Breast epithelium (tissue), 4 donors: ENCODE measurements at regions not wholly inside any gene's neighbourhood (a gene's known extent, or its start where the extent isn't known, plus 50 kb on each side); places are given as distances from the start of the nearest gene placed in this dataset.

Source experiments
- DNase-seq, 2 donors: peaks; one replicate each; pipeline ENCODE4 v3.0.0-alpha.2; 2019; ENCODE audit warnings: low spot score in 2 of 2
- H3K27ac ChIP-seq, 2 donors: fragments of 200-600 bp; sonication (generic) in 1 of 2; one replicate each; pipeline ENCODE4 v1.5.1; 2016 to 2019; ENCODE audit warnings: mild to moderate bottlenecking in 1 of 2
- H3K27me3 ChIP-seq, 2 donors: fragments of 200-600 bp; sonication (generic) in 1 of 2; one replicate each; pipeline versions ENCODE4 v1.5.1 to v1.6.0; 2017 to 2019; ENCODE audit warnings: control low read depth in 1 of 2, mild to moderate bottlenecking in 1 of 2
- H3K36me3 ChIP-seq: fragments of 200-600 bp; one replicate; pipeline ENCODE4 v1.5.1; 2019
- H3K4me1 ChIP-seq, 2 donors: fragments of 200-600 bp; sonication (generic); one replicate each; pipeline ENCODE4 v1.5.1; 2016 to 2019; ENCODE audit warnings: control low read depth in 1 of 2
- H3K4me3 ChIP-seq, 3 donors: fragments of 200-600 bp; sonication (generic); 1 replicate in 2 of 3; 2 replicates in 1 of 3; pipeline ENCODE4 v1.5.1; 2016 to 2019; ENCODE audit warnings: mild to moderate bottlenecking in 3 of 3, moderate library complexity in 2 of 3
- H3K9me3 ChIP-seq, 2 donors: fragments of 200-600 bp; sonication (generic) in 1 of 2; one replicate each; pipeline ENCODE4 v1.5.1; 2016 to 2019; ENCODE audit warnings: control low read depth in 1 of 2
- CTCF ChIP-seq, 3 donors: fragments of 450-650 bp; IDR thresholded peaks; one replicate each; pipeline ENCODE4 v1.5.1; 2016 to 2017; ENCODE audit warnings: antibody characterized with exemption in 3 of 3, mild to moderate bottlenecking in 3 of 3, moderate library complexity in 3 of 3
- POLR2A ChIP-seq: fragments of 450-650 bp; IDR thresholded peaks from one replicate; pipeline ENCODE4 v1.6.1; 2016; ENCODE audit warnings: antibody characterized with exemption, mild to moderate bottlenecking, moderate library complexity
- POLR2AphosphoS5 ChIP-seq, 3 donors: sonication (generic); formaldehyde crosslinking; IDR thresholded peaks; one replicate each; pipeline ENCODE4 v1.6.1; 2017; ENCODE audit warnings: antibody characterized with exemption in 3 of 3
- intact Hi-C: fragments of 100-400 bp; cut with DNase I; formaldehyde crosslinking; loops from one replicate; pipeline ENCODE4 v1.15.1; 2023; ENCODE audit warnings: low total_unique reads

DNA sequence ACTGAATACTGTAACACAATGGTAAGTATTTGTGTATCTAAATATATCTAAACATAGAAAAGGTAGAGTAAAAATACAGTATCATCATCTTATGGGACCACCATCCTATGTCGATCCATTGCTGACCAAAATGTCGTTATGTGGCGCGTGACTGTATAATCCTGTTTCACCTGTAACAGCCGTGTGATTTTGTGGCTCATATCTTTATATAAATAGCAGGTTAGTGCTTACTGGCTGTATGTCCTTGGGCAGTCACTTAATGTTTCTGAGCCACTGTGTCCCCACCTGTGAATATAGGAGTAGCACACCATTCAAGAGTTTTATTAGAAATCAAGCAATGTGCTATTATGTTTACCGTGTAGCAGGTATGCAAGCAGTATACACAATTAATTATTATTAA, 226.2 kb upstream of the FAT1 start:
- intact Hi-C loops, result no loop called here
- TF ChIP-seq CTCF (IDR thresholded peaks at IDR 0.05) (no peak), POLR2A (no peak), POLR2AphosphoS5 (IDR thresholded peaks at IDR 0.05) (no peak)
- Histone ChIP-seq H3K27me3 (no peaks in the 10 kb centered on the region), H3K4me3 (no peak overlapping the region), H3K27ac (no peak overlapping the region), H3K36me3 (no peaks in the 10 kb centered on the region), H3K4me1 (no peaks in the 10 kb centered on the region), H3K9me3 (no peaks in the 10 kb centered on the region)
- no peak for DNase-seq

DNA sequence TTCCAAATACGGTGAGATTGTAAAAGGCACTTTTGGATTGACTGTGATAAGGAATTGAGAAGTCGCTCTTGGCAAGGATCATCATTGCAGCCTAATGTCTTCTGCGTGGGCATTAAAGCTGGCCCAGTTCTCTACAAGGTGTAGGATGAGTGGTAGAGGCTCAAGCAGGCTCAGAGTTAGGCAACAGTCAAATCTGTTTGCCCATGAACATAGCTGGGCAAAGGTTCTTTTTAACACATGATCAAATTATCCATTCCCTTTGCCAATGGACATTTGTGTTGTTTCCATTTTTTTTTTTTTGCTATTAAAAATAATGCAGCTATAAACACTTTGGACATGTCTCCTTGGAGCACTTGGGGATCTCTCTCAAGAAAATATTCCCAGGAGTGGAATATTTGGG, 229.1 kb upstream of the FAT1 start:
- Histone ChIP-seq H3K4me1 (no peaks in the 10 kb centered on the region), H3K27me3 (no peaks in the 10 kb centered on the region), H3K27ac (no peak overlapping the region), H3K36me3 (no peaks in the 10 kb centered on the region), H3K9me3 (no peaks in the 10 kb centered on the region), H3K4me3 (no peak overlapping the region)
- intact Hi-C loops, result no loop called here
- TF ChIP-seq POLR2A, result no peak
- TF ChIP-seq CTCF (IDR thresholded peaks at IDR 0.05), result no peak
- TF ChIP-seq POLR2AphosphoS5 (IDR thresholded peaks at IDR 0.05), result no peak
- DNase-seq, result no peak

- peak overlapping the region in 1 of 2 donors; percentile 11 for H3K27ac ChIP-seq
- no peaks in the 10 kb centered on the region for H3K27me3 ChIP-seq
- H3K9me3 ChIP-seq, result no peaks in the 10 kb centered on the region
- intact Hi-C loops, result no loop called here
- no peak for TF ChIP-seq POLR2AphosphoS5 (IDR thresholded peaks at IDR 0.05)
- TF ChIP-seq CTCF (IDR thresholded peaks at IDR 0.05), result no peak
- DNase-seq, result no peak
- no peaks in the 10 kb centered on the region for H3K4me1 ChIP-seq
- H3K36me3 ChIP-seq, result no peaks in the 10 kb centered on the region
- H3K4me3 ChIP-seq, result no peak overlapping the region
Observed at GRCh38 chr4:186953599-186954260, 230.1 kb upstream of the FAT1 start.

DNA sequence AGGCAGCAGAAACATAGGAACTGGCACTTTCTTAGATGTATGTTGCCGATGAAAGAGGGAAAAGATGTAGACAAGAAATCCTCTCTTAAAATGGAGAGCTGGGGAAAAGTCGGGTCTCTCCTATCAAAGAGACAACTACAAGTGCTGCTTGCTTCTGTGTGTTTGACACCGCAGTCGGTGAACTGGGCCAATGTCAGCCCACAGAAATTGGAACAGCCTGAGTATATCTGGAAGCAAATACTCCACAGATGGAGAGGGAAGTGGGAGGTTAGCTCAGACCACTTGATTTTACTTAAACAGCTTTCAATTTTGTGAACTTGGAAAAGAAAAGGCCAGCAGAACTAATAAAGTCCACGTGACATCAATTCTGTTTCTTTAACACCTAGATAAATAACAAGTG, 230.9 kb upstream of the FAT1 start:
- intact Hi-C loops, result no loop called here
- TF ChIP-seq CTCF (IDR thresholded peaks at IDR 0.05), result no peak
- no peak for TF ChIP-seq POLR2A
- no peak for TF ChIP-seq POLR2AphosphoS5 (IDR thresholded peaks at IDR 0.05)
- Histone ChIP-seq H3K4me3 (no peak overlapping the region), H3K9me3 (no peaks in the 10 kb centered on the region), H3K4me1 (no peaks in the 10 kb centered on the region), H3K36me3 (no peaks in the 10 kb centered on the region), H3K27ac (no peak overlapping the region), H3K27me3 (no peaks in the 10 kb centered on the region)
- DNase-seq, result no peak

DNA sequence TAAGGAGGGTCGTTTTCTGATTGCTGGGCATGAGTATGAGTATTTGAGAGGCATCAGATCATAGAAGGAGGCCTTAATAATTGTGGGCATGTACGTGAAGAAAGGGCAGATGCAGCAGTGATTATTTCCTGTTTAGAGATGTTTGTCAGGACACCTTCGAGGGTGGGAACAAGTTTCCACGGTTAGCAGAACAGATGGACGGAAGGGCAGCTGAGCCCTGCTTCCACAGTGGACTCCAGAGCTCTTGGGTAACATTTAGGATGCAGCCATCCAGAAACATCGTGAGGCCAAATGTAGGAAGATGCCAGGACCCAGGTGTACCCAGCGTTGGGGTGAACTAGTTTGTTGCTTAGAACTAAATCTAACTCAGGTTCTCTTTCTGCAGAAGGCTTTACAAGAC, 231.3 kb upstream of the FAT1 start:
- Histone ChIP-seq H3K27ac (no peak overlapping the region), H3K4me3 (no peak overlapping the region), H3K9me3 (no peaks in the 10 kb centered on the region), H3K4me1 (no peaks in the 10 kb centered on the region), H3K27me3 (no peaks in the 10 kb centered on the region), H3K36me3 (no peaks in the 10 kb centered on the region)
- no peak for TF ChIP-seq POLR2AphosphoS5 (IDR thresholded peaks at IDR 0.05)
- no peak for TF ChIP-seq POLR2A
- TF ChIP-seq CTCF (IDR thresholded peaks at IDR 0.05), result no peak
- DNase-seq, result no peak
- intact Hi-C loops, result no loop called here
